Gastroesophageal sphincter (tissue), 3 donors: ENCODE measurements at regions not wholly inside any gene's neighbourhood (a gene's known extent, or its start where the extent isn't known, plus 50 kb on each side); places are given as distances from the start of the nearest gene placed in this dataset.

Experiments used
- CTCF ChIP-seq, 4 experiments: fragments of 200-600 bp in 2 of 4; fragments of 450-650 bp in 2 of 4; sonication (generic) in 1 of 4; IDR thresholded peaks; one replicate each; pipeline ENCODE4 v1.5.1; 2017 to 2019; ENCODE audit warnings: antibody characterized with exemption in 4 of 4, mild to moderate bottlenecking in 2 of 4, moderate library complexity in 2 of 4
- POLR2A ChIP-seq, 2 donors: fragments of 450-650 bp; IDR thresholded peaks; one replicate each; pipeline ENCODE4 v1.6.1; 2017; ENCODE audit warnings: antibody characterized with exemption in 2 of 2, mild to moderate bottlenecking in 2 of 2, moderate library complexity in 1 of 2

DNA sequence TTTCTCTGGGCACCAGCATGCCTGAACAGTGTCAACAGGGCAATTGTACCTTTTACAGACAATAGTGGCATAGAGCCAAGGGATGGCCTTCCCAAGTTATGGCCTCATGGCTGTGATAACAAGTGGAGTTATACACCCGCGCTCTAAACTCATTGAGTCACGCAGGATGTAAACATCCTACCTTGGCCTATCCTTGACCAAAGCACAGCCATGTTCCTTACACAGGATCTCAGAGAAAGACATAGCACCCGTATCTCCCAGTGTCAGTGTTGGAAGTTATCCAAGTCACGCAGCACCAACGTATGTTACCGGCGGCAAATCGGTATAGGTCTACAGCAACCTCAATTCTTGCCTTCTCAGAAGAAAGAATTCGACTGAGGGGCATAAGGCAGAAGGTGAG lies 1654.9 kb upstream of the LRRTM3 start:
- no peak for TF ChIP-seq CTCF (IDR thresholded peaks at IDR 0.05)
- no peak for TF ChIP-seq POLR2A (IDR thresholded peaks at IDR 0.05)
